MV-4-11 (cell line): ENCODE measurements at regions not wholly inside any gene's neighbourhood (a gene's known extent, or its start where the extent isn't known, plus 50 kb on each side); places are given as distances from the start of the nearest gene placed in this dataset.
"Not testable (repeated sequence)": the region's sequence is repeated elsewhere in the genome, so short reads cannot be mapped to it uniquely, and the experiment has no call there.

Source experiments
- DNase-seq: peaks from one replicate; lab custom pipeline; 2025; lab: John Stamatoyannopoulos, UW

- no peak for DNase-seq
Measured at GRCh38 chr5:102554082-102554481, 55.3 kb upstream of the SLCO6A1 start.

GRCh38 chr5:102554728-102555127 is 55.9 kb upstream of the SLCO6A1 start:
- peak; percentile 33 for DNase-seq

- DNase-seq, result peak; percentile 27
Measured at GRCh38 chr5:102561894-102562760, 63.3 kb upstream of the SLCO6A1 start.

- no peak for DNase-seq
Measured at GRCh38 chr5:102570747-102571146, 71.9 kb upstream of the SLCO6A1 start.

GRCh38 chr5:102578362-102578761 is 79.6 kb upstream of the SLCO6A1 start:
- no peak for DNase-seq

- DNase-seq, result no peak
Measured at GRCh38 chr5:102579379-102579778, 80.6 kb upstream of the SLCO6A1 start.

GRCh38 chr5:102581011-102581410 is 82.2 kb upstream of the SLCO6A1 start:
- DNase-seq, result no peak

GRCh38 chr5:102582696-102583095 is 83.9 kb upstream of the SLCO6A1 start:
- no peak for DNase-seq

GRCh38 chr5:102583276-102584124 is 84.7 kb upstream of the SLCO6A1 start:
- DNase-seq, result no peak

- DNase-seq, result no peak
Measured at GRCh38 chr5:102589661-102590060, 90.9 kb upstream of the SLCO6A1 start.

- DNase-seq, result no peak
Measured at GRCh38 chr5:102590467-102590866, 91.7 kb upstream of the SLCO6A1 start.

- no peak for DNase-seq
Measured at GRCh38 chr5:102591650-102592049, 92.8 kb upstream of the SLCO6A1 start.

- not testable (repeated sequence) for DNase-seq
Measured at GRCh38 chr5:102592586-102592985, 93.8 kb upstream of the SLCO6A1 start.

- no peak for DNase-seq
Measured at GRCh38 chr5:102594192-102594591, 95.4 kb upstream of the SLCO6A1 start.

GRCh38 chr5:102595332-102595731 is 96.5 kb upstream of the SLCO6A1 start:
- no peak for DNase-seq

GRCh38 chr5:102596113-102596512 is 97.3 kb upstream of the SLCO6A1 start:
- DNase-seq, result peak; percentile 15

GRCh38 chr5:102596951-102597350 is 98.2 kb upstream of the SLCO6A1 start:
- DNase-seq, result no peak

- DNase-seq, result no peak
Measured at GRCh38 chr5:102599289-102599688, 100.5 kb upstream of the SLCO6A1 start.

- DNase-seq, result no peak
Measured at GRCh38 chr5:102600964-102601363, 102.2 kb upstream of the SLCO6A1 start.

- no peak for DNase-seq
Measured at GRCh38 chr5:102603670-102604069, 104.9 kb upstream of the SLCO6A1 start.

GRCh38 chr5:102608414-102608813 is 109.6 kb upstream of the SLCO6A1 start:
- DNase-seq, result no peak

- DNase-seq, result no peak
Measured at GRCh38 chr5:102611312-102611711, 112.5 kb upstream of the SLCO6A1 start.

GRCh38 chr5:102613661-102614060 is 114.9 kb upstream of the SLCO6A1 start:
- DNase-seq, result no peak
